ENCODE measurements at regions not wholly inside any gene's neighbourhood (a gene's known extent, or its start where the extent isn't known, plus 50 kb on each side); places are given as distances from the start of the nearest gene placed in this dataset.

GRCh38 chr3:109804697-109805096 lies 467.4 kb upstream of the DPPA4 start:
- Histone ChIP-seq H3K4me3 (ENCODE audit: low read depth, low read length) (no peak overlapping the region), H3K4me1 (ENCODE audit: control insufficient read depth, insufficient read depth, low read length) (no peaks in the 10 kb centered on the region), H3K36me3 (ENCODE audit: control insufficient read depth, insufficient read depth, low read length) (no peaks in the 10 kb centered on the region), H3K27me3 (ENCODE audit: control insufficient read depth, insufficient read depth, low read length) (no peaks in the 10 kb centered on the region), H3K9ac (ENCODE audit: low read length) (no peak overlapping the region), H3K9me3 (ENCODE audit: control insufficient read depth, insufficient read depth, low read depth, low read length) (no peaks in the 10 kb centered on the region), H3K27ac (ENCODE audit: low read depth, low read length) (no peak overlapping the region)

- H3K9ac ChIP-seq (ENCODE audit: low read length) = no peak overlapping the region
- no peak overlapping the region for H3K4me3 ChIP-seq (ENCODE audit: low read depth, low read length)
- no peaks in the 10 kb centered on the region for H3K27me3 ChIP-seq (ENCODE audit: control insufficient read depth, insufficient read depth, low read length)
- no peak overlapping the region for H3K27ac ChIP-seq (ENCODE audit: low read depth, low read length)
- H3K4me1 ChIP-seq (ENCODE audit: control insufficient read depth, insufficient read depth, low read length) = no peaks in the 10 kb centered on the region
- no peaks in the 10 kb centered on the region for H3K36me3 ChIP-seq (ENCODE audit: control insufficient read depth, insufficient read depth, low read length)
- H3K9me3 ChIP-seq (ENCODE audit: control insufficient read depth, insufficient read depth, low read depth, low read length) = no peaks in the 10 kb centered on the region
These were observed 469.6 kb upstream of the DPPA4 start for GRCh38 chr3:109806929-109807328.

- Histone ChIP-seq H3K27me3 (ENCODE audit: control insufficient read depth, insufficient read depth, low read length) (no peaks in the 10 kb centered on the region), H3K36me3 (ENCODE audit: control insufficient read depth, insufficient read depth, low read length) (no peaks in the 10 kb centered on the region), H3K9ac (ENCODE audit: low read length) (no peak overlapping the region), H3K4me3 (ENCODE audit: low read depth, low read length) (no peak overlapping the region), H3K27ac (ENCODE audit: low read depth, low read length) (no peak overlapping the region), H3K9me3 (ENCODE audit: control insufficient read depth, insufficient read depth, low read depth, low read length) (no peaks in the 10 kb centered on the region), H3K4me1 (ENCODE audit: control insufficient read depth, insufficient read depth, low read length) (no peaks in the 10 kb centered on the region)
These were observed 472.2 kb upstream of the DPPA4 start for GRCh38 chr3:109809513-109809912.

GRCh38 chr3:109818081-109818480 lies 480.7 kb upstream of the DPPA4 start:
- no peaks in the 10 kb centered on the region for H3K9me3 ChIP-seq (ENCODE audit: control insufficient read depth, insufficient read depth, low read depth, low read length)
- H3K4me3 ChIP-seq (ENCODE audit: low read depth, low read length) = no peak overlapping the region
- H3K36me3 ChIP-seq (ENCODE audit: control insufficient read depth, insufficient read depth, low read length) = no peaks in the 10 kb centered on the region
- peaks cover 3% of the 10 kb centered on the region; the same call in 1 of the 2 replicates for H3K4me1 ChIP-seq (ENCODE audit: control insufficient read depth, insufficient read depth, low read length)
- no peak overlapping the region for H3K27ac ChIP-seq (ENCODE audit: low read depth, low read length)
- H3K9ac ChIP-seq (ENCODE audit: low read length) = no peak overlapping the region
- no peaks in the 10 kb centered on the region for H3K27me3 ChIP-seq (ENCODE audit: control insufficient read depth, insufficient read depth, low read length)

- no peaks in the 10 kb centered on the region for H3K36me3 ChIP-seq (ENCODE audit: control insufficient read depth, insufficient read depth, low read length)
- no peaks in the 10 kb centered on the region for H3K27me3 ChIP-seq (ENCODE audit: control insufficient read depth, insufficient read depth, low read length)
- H3K4me3 ChIP-seq (ENCODE audit: low read depth, low read length) = no peak overlapping the region
- H3K27ac ChIP-seq (ENCODE audit: low read depth, low read length) = no peak overlapping the region
- H3K9ac ChIP-seq (ENCODE audit: low read length) = no peak overlapping the region
- H3K9me3 ChIP-seq (ENCODE audit: control insufficient read depth, insufficient read depth, low read depth, low read length) = no peaks in the 10 kb centered on the region
- H3K4me1 ChIP-seq (ENCODE audit: control insufficient read depth, insufficient read depth, low read length) = peaks cover 3% of the 10 kb centered on the region; the same call in 1 of the 2 replicates
These were observed 482.4 kb upstream of the DPPA4 start for GRCh38 chr3:109819734-109820133.

GRCh38 chr3:109825971-109826810 lies 488.8 kb upstream of the DPPA4 start:
- Histone ChIP-seq H3K9me3 (ENCODE audit: control insufficient read depth, insufficient read depth, low read depth, low read length) (no peaks in the 10 kb centered on the region), H3K4me1 (ENCODE audit: control insufficient read depth, insufficient read depth, low read length) (peaks cover 3% of the 10 kb centered on the region), H3K9ac (ENCODE audit: low read length) (no peak overlapping the region), H3K27me3 (ENCODE audit: control insufficient read depth, insufficient read depth, low read length) (no peaks in the 10 kb centered on the region), H3K27ac (ENCODE audit: low read depth, low read length) (no peak overlapping the region), H3K36me3 (ENCODE audit: control insufficient read depth, insufficient read depth, low read length) (no peaks in the 10 kb centered on the region), H3K4me3 (ENCODE audit: low read depth, low read length) (no peak overlapping the region)

GRCh38 chr3:109831403-109831802 lies 494.1 kb upstream of the DPPA4 start:
- Histone ChIP-seq H3K4me1 (ENCODE audit: control insufficient read depth, insufficient read depth, low read length) (peaks cover 9% of the 10 kb centered on the region), H3K9me3 (ENCODE audit: control insufficient read depth, insufficient read depth, low read depth, low read length) (no peaks in the 10 kb centered on the region), H3K27ac (ENCODE audit: low read depth, low read length) (no peak overlapping the region), H3K27me3 (ENCODE audit: control insufficient read depth, insufficient read depth, low read length) (no peaks in the 10 kb centered on the region), H3K4me3 (ENCODE audit: low read depth, low read length) (no peak overlapping the region), H3K36me3 (ENCODE audit: control insufficient read depth, insufficient read depth, low read length) (no peaks in the 10 kb centered on the region), H3K9ac (ENCODE audit: low read length) (no peak overlapping the region)

- Histone ChIP-seq H3K36me3 (ENCODE audit: control insufficient read depth, insufficient read depth, low read length) (no peaks in the 10 kb centered on the region), H3K4me1 (ENCODE audit: control insufficient read depth, insufficient read depth, low read length) (peaks cover 8% of the 10 kb centered on the region), H3K4me3 (ENCODE audit: low read depth, low read length) (no peak overlapping the region), H3K9me3 (ENCODE audit: control insufficient read depth, insufficient read depth, low read depth, low read length) (no peaks in the 10 kb centered on the region), H3K9ac (ENCODE audit: low read length) (no peak overlapping the region), H3K27ac (ENCODE audit: low read depth, low read length) (no peak overlapping the region), H3K27me3 (ENCODE audit: control insufficient read depth, insufficient read depth, low read length) (no peaks in the 10 kb centered on the region)
These were observed 498.6 kb upstream of the DPPA4 start for GRCh38 chr3:109835958-109836357.

- Histone ChIP-seq H3K9me3 (ENCODE audit: control insufficient read depth, insufficient read depth, low read depth, low read length) (peaks cover 8% of the 10 kb centered on the region), H3K9ac (ENCODE audit: low read length) (no peak overlapping the region), H3K4me1 (ENCODE audit: control insufficient read depth, insufficient read depth, low read length) (no peaks in the 10 kb centered on the region), H3K27me3 (ENCODE audit: control insufficient read depth, insufficient read depth, low read length) (no peaks in the 10 kb centered on the region), H3K4me3 (ENCODE audit: low read depth, low read length) (no peak overlapping the region), H3K27ac (ENCODE audit: low read depth, low read length) (no peak overlapping the region), H3K36me3 (ENCODE audit: control insufficient read depth, insufficient read depth, low read length) (no peaks in the 10 kb centered on the region)
These were observed 514.5 kb upstream of the DPPA4 start for GRCh38 chr3:109851854-109852253.

- H3K4me3 ChIP-seq (ENCODE audit: low read depth, low read length) = no peak overlapping the region
- H3K9ac ChIP-seq (ENCODE audit: low read length) = no peak overlapping the region
- peaks cover 8% of the 10 kb centered on the region for H3K9me3 ChIP-seq (ENCODE audit: control insufficient read depth, insufficient read depth, low read depth, low read length)
- H3K36me3 ChIP-seq (ENCODE audit: control insufficient read depth, insufficient read depth, low read length) = no peaks in the 10 kb centered on the region
- H3K4me1 ChIP-seq (ENCODE audit: control insufficient read depth, insufficient read depth, low read length) = no peaks in the 10 kb centered on the region
- H3K27me3 ChIP-seq (ENCODE audit: control insufficient read depth, insufficient read depth, low read length) = no peaks in the 10 kb centered on the region
- no peak overlapping the region for H3K27ac ChIP-seq (ENCODE audit: low read depth, low read length)
These were observed 514.9 kb upstream of the DPPA4 start for GRCh38 chr3:109852283-109852682.

GRCh38 chr3:109853077-109853731 lies 515.9 kb upstream of the DPPA4 start:
- H3K9me3 ChIP-seq (ENCODE audit: control insufficient read depth, insufficient read depth, low read depth, low read length) = peaks cover 8% of the 10 kb centered on the region
- no peak overlapping the region for H3K27ac ChIP-seq (ENCODE audit: low read depth, low read length)
- H3K36me3 ChIP-seq (ENCODE audit: control insufficient read depth, insufficient read depth, low read length) = no peaks in the 10 kb centered on the region
- H3K4me3 ChIP-seq (ENCODE audit: low read depth, low read length) = no peak overlapping the region
- H3K9ac ChIP-seq (ENCODE audit: low read length) = no peak overlapping the region
- H3K27me3 ChIP-seq (ENCODE audit: control insufficient read depth, insufficient read depth, low read length) = no peaks in the 10 kb centered on the region
- H3K4me1 ChIP-seq (ENCODE audit: control insufficient read depth, insufficient read depth, low read length) = no peaks in the 10 kb centered on the region

Measured in HUES6 (cell line).